Keratinocyte (primary cell): ENCODE measurements at regions not wholly inside any gene's neighbourhood (a gene's known extent, or its start where the extent isn't known, plus 50 kb on each side); places are given as distances from the start of the nearest gene placed in this dataset.

Experiments used
- DNase-seq: peaks from one replicate; pipeline ENCODE4 v3.0.0-alpha.2; 2011; ENCODE audit warnings: low read depth, missing footprints, low spot score
- FAIRE-seq: peaks from 2 replicates; lab custom pipeline; 2011; peaks lifted over from hg19 to GRCh38; lab: Jason Lieb, UNC
- H2AFZ ChIP-seq: 2 replicates; pipeline ENCODE4 v1.6.0; 2012; ENCODE audit warnings: low read length, control low read depth, inconsistent platforms; ENCODE audit not compliant: control insufficient read depth
- H3K27ac ChIP-seq: 2 replicates; pipeline ENCODE4 v1.5.1; 2011; ENCODE audit warnings: low read length; ENCODE audit not compliant: control insufficient read depth, insufficient read depth
- H3K27me3 ChIP-seq: 3 replicates; pipeline ENCODE4 v1.6.0; 2011; ENCODE audit warnings: low read length; ENCODE audit not compliant: control insufficient read depth, insufficient read depth; ENCODE audit errors: extremely low read depth
- H3K36me3 ChIP-seq, 2 experiments: 2 replicates in 1 of 2; 3 replicates in 1 of 2; pipeline ENCODE4 v1.5.1; 2011; ENCODE audit warnings: low read length in 2 of 2, mild to moderate bottlenecking in 1 of 2; ENCODE audit not compliant: control insufficient read depth in 2 of 2, insufficient read depth in 2 of 2; ENCODE audit errors: extremely low read depth in 1 of 2
- H3K4me1 ChIP-seq: 3 replicates; pipeline ENCODE4 v1.5.1; 2011; ENCODE audit warnings: low read length; ENCODE audit not compliant: control insufficient read depth, insufficient read depth; ENCODE audit errors: extremely low read depth
- H3K4me2 ChIP-seq: 3 replicates; pipeline ENCODE4 v1.6.0; 2011; ENCODE audit warnings: low read depth, low read length; ENCODE audit not compliant: control insufficient read depth, insufficient read depth; ENCODE audit errors: extremely low read depth
- H3K4me3 ChIP-seq, 3 experiments: fragments of 200-600 bp in 1 of 3; sonication (generic) in 1 of 3; 2 replicates in 2 of 3; 3 replicates in 1 of 3; pipeline ENCODE4 v1.5.1; 2011 to 2016; ENCODE audit warnings: low read length in 3 of 3, mild to moderate bottlenecking in 3 of 3, control low read depth in 2 of 3, inconsistent platforms in 1 of 3, low read depth in 1 of 3, mixed read lengths in 1 of 3, mixed run types in 1 of 3, moderate library complexity in 1 of 3; ENCODE audit not compliant: control insufficient read depth in 2 of 3, insufficient read depth in 2 of 3; ENCODE audit errors: extremely low read depth in 1 of 3
- H3K79me2 ChIP-seq: 2 replicates; pipeline ENCODE4 v1.6.0; 2012; ENCODE audit warnings: low read length; ENCODE audit not compliant: control insufficient read depth, insufficient read depth
- H3K9ac ChIP-seq: 3 replicates; pipeline ENCODE4 v1.6.0; 2011; ENCODE audit warnings: low read length; ENCODE audit not compliant: control insufficient read depth, insufficient read depth; ENCODE audit errors: extremely low read depth
- H3K9me1 ChIP-seq: 3 replicates; pipeline ENCODE4 v1.6.0; 2011; ENCODE audit warnings: low read length; ENCODE audit not compliant: control insufficient read depth, insufficient read depth; ENCODE audit errors: extremely low read depth
- H3K9me3 ChIP-seq: 2 replicates; pipeline ENCODE4 v1.5.1; 2012; ENCODE audit warnings: low read depth, low read length; ENCODE audit not compliant: control insufficient read depth
- H4K20me1 ChIP-seq: 3 replicates; pipeline ENCODE4 v1.6.0; 2011; ENCODE audit warnings: low read length; ENCODE audit not compliant: control insufficient read depth, insufficient read depth; ENCODE audit errors: extremely low read depth
- CTCF ChIP-seq, 3 experiments: IDR thresholded peaks in 1 of 3; conservative IDR thresholded peaks in 1 of 3; optimal IDR thresholded peaks in 1 of 3; 2 replicates in 2 of 3; 3 replicates in 1 of 3; pipeline versions ENCODE3 to v1.5.1; 2011; ENCODE audit warnings: low read length in 3 of 3, mild to moderate bottlenecking in 3 of 3, moderate library complexity in 2 of 3, control low read depth in 1 of 3, inconsistent platforms in 1 of 3; ENCODE audit not compliant: insufficient read depth in 2 of 3; ENCODE audit errors: extremely low read depth in 1 of 3
- EZH2 ChIP-seq: IDR thresholded peaks from one replicate; pipeline ENCODE4 v1.6.1; 2012; ENCODE audit warnings: inconsistent platforms, mild to moderate bottlenecking, low read length, moderate library complexity
- dilution Hi-C: fragments of 300-500 bp; cut with MboI; formaldehyde crosslinking; loops from one replicate; pipeline ENCODE4 v1.7.0; 2020; ENCODE audit warnings: low sequenced_read_pairs; ENCODE audit not compliant: extremely low pct_ligation_motif_present

- no peaks in the 10 kb centered on the region for H3K36me3 ChIP-seq
- no peaks in the 10 kb centered on the region for H3K9me3 ChIP-seq
- no peak for DNase-seq
- H3K79me2 ChIP-seq = no peaks in the 10 kb centered on the region
- dilution Hi-C loops = no loop called here
- TF ChIP-seq CTCF (optimal IDR thresholded peaks at IDR 0.05 in 1 of 3, IDR thresholded peaks at IDR 0.05 in 1 of 3, conservative IDR thresholded peaks at IDR 0.05 in 1 of 3; ENCODE audit: extremely low read depth in 1 of 3, insufficient read depth in 2 of 3, low read length in 3 of 3) = no peak
- no peak for TF ChIP-seq EZH2
- H3K4me1 ChIP-seq = no peaks in the 10 kb centered on the region
- no peaks in the 10 kb centered on the region for H3K27me3 ChIP-seq
- no peak overlapping the region for H3K4me3 ChIP-seq
- no peak overlapping the region for H3K9ac ChIP-seq
- H3K4me2 ChIP-seq = no peak overlapping the region
- H2AFZ ChIP-seq = no peak overlapping the region
- no peak overlapping the region for H3K27ac ChIP-seq
- no peaks in the 10 kb centered on the region for H3K9me1 ChIP-seq
- peaks cover 2% of the 10 kb centered on the region for H4K20me1 ChIP-seq
- no peak for FAIRE-seq
These were observed 170.0 kb upstream of the FOXN3 start for GRCh38 chr14:89587136-89587420.

GRCh38 chr14:89586258-89587135 lies 169.5 kb upstream of the FOXN3 start:
- Histone ChIP-seq H2AFZ (no peak overlapping the region), H3K9me3 (no peaks in the 10 kb centered on the region), H3K4me1 (no peaks in the 10 kb centered on the region), H3K4me2 (no peak overlapping the region), H3K36me3 (no peaks in the 10 kb centered on the region), H3K79me2 (no peaks in the 10 kb centered on the region), H4K20me1 (peaks cover 2% of the 10 kb centered on the region), H3K4me3 (no peak overlapping the region), H3K27me3 (no peaks in the 10 kb centered on the region), H3K9ac (no peak overlapping the region), H3K27ac (no peak overlapping the region), H3K9me1 (no peaks in the 10 kb centered on the region)
- dilution Hi-C loops = no loop called here
- DNase-seq (no peak), FAIRE-seq (no peak)
- TF ChIP-seq EZH2 (no peak), CTCF (optimal IDR thresholded peaks at IDR 0.05 in 1 of 3, IDR thresholded peaks at IDR 0.05 in 1 of 3, conservative IDR thresholded peaks at IDR 0.05 in 1 of 3; ENCODE audit: extremely low read depth in 1 of 3, insufficient read depth in 2 of 3, low read length in 3 of 3) (no peak)
